K562 (cell line): ENCODE measurements at regions not wholly inside any gene's neighbourhood (a gene's known extent, or its start where the extent isn't known, plus 50 kb on each side); places are given as distances from the start of the nearest gene placed in this dataset.

Source experiments
- ATAC-seq: fragments of 200-7000 bp; cut with Tn5 transposase; 3 replicates; pipeline ENCODE4 v1.9.1; 2020; ENCODE audit warnings: moderate library complexity
- BruUV-seq: library from RNA; stranded (reverse); fragments of 400-500 nt; replicated peaks from 2 replicates; lab custom pipeline; 2021; lab: Mats Ljungman, UMichigan
- CTCF ChIA-PET: fragments of 300-600 bp; formaldehyde crosslinking; extraction: SDS; loops from one replicate; lab custom pipeline; 2021; ENCODE audit warnings: low intra/inter-chr PET ratio; lab: Yijun Ruan, JAX
- POLR2A ChIA-PET: fragments of 300-600, 350-650 bp; sonication (Branson Sonifier 250); formaldehyde crosslinking; extraction: SDS; loops from one replicate; lab custom pipeline; 2021; ENCODE audit warnings: antibody characterized with exemption, inconsistent platforms; lab: Yijun Ruan, JAX
- DNase-seq, 4 experiments: peaks; one replicate each; pipeline versions ENCODE4 v3.0.0 to v3.0.0-alpha.2; 2011 to 2018; ENCODE audit warnings: low spot score in 3 of 4, mixed read lengths in 3 of 4; ENCODE audit errors: extremely low read depth in 1 of 4
- FAIRE-seq: peaks from 2 replicates; lab custom pipeline; 2011; peaks lifted over from hg19 to GRCh38; lab: Jason Lieb, UNC
- H2AFZ ChIP-seq: 2 replicates; pipeline ENCODE4 v1.6.0; 2011; ENCODE audit warnings: low read depth, low read length, control low read depth, inconsistent platforms
- H3K27ac ChIP-seq: fragments of 200-600 bp; 3 replicates; pipeline ENCODE4 v1.8.0; 2011; ENCODE audit warnings: low read depth, mild to moderate bottlenecking, control low read depth, inconsistent platforms, low read length, moderate library complexity, mixed read lengths; ENCODE audit errors: extremely low read depth
- H3K27me3 ChIP-seq, 2 experiments: fragments of 300-600 bp in 1 of 2; 2 replicates in 1 of 2; 3 replicates in 1 of 2; pipeline versions ENCODE4 v1.6.0 to v1.8.0; 2011; ENCODE audit warnings: inconsistent platforms in 2 of 2, low read length in 2 of 2, mild to moderate bottlenecking in 1 of 2, mixed read lengths in 1 of 2, moderate library complexity in 1 of 2; ENCODE audit not compliant: control insufficient read depth in 2 of 2, insufficient read depth in 2 of 2
- H3K36me3 ChIP-seq: fragments of 300-600 bp; 3 replicates; pipeline ENCODE4 v1.8.0; 2011; ENCODE audit warnings: mild to moderate bottlenecking, low read length, inconsistent platforms; ENCODE audit not compliant: control insufficient read depth, insufficient read depth
- H3K4me1 ChIP-seq, 2 experiments: fragments of 200-600 bp in 1 of 2; replicated peaks in 1 of 2; 2 replicates in 1 of 2; 3 replicates in 1 of 2; pipeline versions ENCODE4 v1.5.1 to v1.8.0; 2011; ENCODE audit warnings: inconsistent platforms in 2 of 2, low read length in 2 of 2, mild to moderate bottlenecking in 1 of 2, mixed read lengths in 1 of 2, moderate library complexity in 1 of 2; ENCODE audit not compliant: control insufficient read depth in 2 of 2, insufficient read depth in 2 of 2
- H3K4me2 ChIP-seq: 2 replicates; pipeline ENCODE4 v1.6.1; 2011; ENCODE audit warnings: low read length, control low read depth, inconsistent platforms, mixed read lengths; ENCODE audit not compliant: insufficient read depth
- H3K4me3 ChIP-seq: fragments of 200-600 bp; sonication (generic), shearing (Covaris generic); 2 replicates; pipeline ENCODE4 v1.5.1; 2016; ENCODE audit warnings: control low read depth, inconsistent platforms
- H3K79me2 ChIP-seq: fragments of 200-600 bp; 3 replicates; pipeline ENCODE4 v1.8.0; 2011; ENCODE audit warnings: low read length, inconsistent platforms; ENCODE audit not compliant: control insufficient read depth, insufficient read depth
- H3K9ac ChIP-seq, 2 experiments: 2 replicates each; pipeline versions ENCODE4 v1.6.0 to v1.6.1; 2011; ENCODE audit warnings: low read depth in 2 of 2, low read length in 2 of 2, control low read depth in 1 of 2, inconsistent platforms in 1 of 2, mild to moderate bottlenecking in 1 of 2, mixed read lengths in 1 of 2; ENCODE audit not compliant: insufficient read depth in 1 of 2
- H3K9me1 ChIP-seq: one replicate; pipeline ENCODE4 v1.6.0; 2011; ENCODE audit warnings: inconsistent platforms, mild to moderate bottlenecking, low read length, moderate library complexity; ENCODE audit not compliant: control insufficient read depth, insufficient read depth
- H3K9me3 ChIP-seq: replicated peaks from 2 replicates; pipeline ENCODE4 v1.5.1; 2011; ENCODE audit warnings: low read depth, low read length, inconsistent platforms; ENCODE audit not compliant: control insufficient read depth, insufficient read depth
- H4K20me1 ChIP-seq: replicated peaks from 2 replicates; pipeline ENCODE4 v1.6.1; 2011; ENCODE audit warnings: low read length, inconsistent platforms, mixed read lengths; ENCODE audit not compliant: control insufficient read depth, insufficient read depth
- GABPB2 ChIP-seq: fragments of 250-450 bp; sonication (Bioruptor Pico); conservative IDR thresholded peaks from 2 replicates; pipeline ENCODE4 v1.5.1; 2021; ENCODE audit warnings: mild to moderate bottlenecking
- MBD2 ChIP-seq: sonication (generic); IDR thresholded peaks from 2 replicates; pipeline ENCODE4 v1.6.1; 2016; ENCODE audit warnings: low read depth, borderline replicate concordance
- NFIX ChIP-seq: fragments of 250-450 bp; sonication (Bioruptor Pico); IDR thresholded peaks from 2 replicates; pipeline ENCODE4 v1.4.0; 2020; ENCODE audit warnings: low read depth, mild to moderate bottlenecking, moderate library complexity
- TBP ChIP-seq: optimal IDR thresholded peaks from 2 replicates; pipeline ENCODE3; 2011; ENCODE audit warnings: low read depth, low read length, improper control_type of control experiment
- WGBS: fragments of 100-300 bp; shearing (Covaris generic); methylation state at CpG from one replicate; pipeline ENCODE4 v1.1.6; 2016; ENCODE audit warnings: low coverage, mixed read lengths; ENCODE audit not compliant: insufficient coverage; ENCODE audit errors: missing lambda C conversion rate; 5-methylcytosine and 5-hydroxymethylcytosine counted together
- in situ Hi-C: fragments of 300-500 bp; cut with MboI; formaldehyde crosslinking; loops from 4 replicates; pipeline ENCODE4 v1.15.0; 2018; ENCODE audit warnings: inconsistent platforms, mixed read lengths
- intact Hi-C: fragments of 100-400 bp; cut with micrococcal nuclease; formaldehyde crosslinking; loops from 2 replicates; pipeline ENCODE4 v1.14.2; 2022
- TF ChIP-seq, protein P1 (sequence below): sonication (generic); formaldehyde crosslinking; IDR thresholded peaks from 2 replicates; pipeline ENCODE4 v1.8.1; 2023; ENCODE audit warnings: mild to moderate bottlenecking, missing genetic modification reagents
- TF ChIP-seq, protein P2 (sequence below): fragments of 200-800 bp; sonication (Bioruptor generic); IDR thresholded peaks from 2 replicates; pipeline ENCODE4 v1.6.1; 2016; ENCODE audit warnings: missing genetic modification characterization, missing compliant biosample characterization

DNA sequence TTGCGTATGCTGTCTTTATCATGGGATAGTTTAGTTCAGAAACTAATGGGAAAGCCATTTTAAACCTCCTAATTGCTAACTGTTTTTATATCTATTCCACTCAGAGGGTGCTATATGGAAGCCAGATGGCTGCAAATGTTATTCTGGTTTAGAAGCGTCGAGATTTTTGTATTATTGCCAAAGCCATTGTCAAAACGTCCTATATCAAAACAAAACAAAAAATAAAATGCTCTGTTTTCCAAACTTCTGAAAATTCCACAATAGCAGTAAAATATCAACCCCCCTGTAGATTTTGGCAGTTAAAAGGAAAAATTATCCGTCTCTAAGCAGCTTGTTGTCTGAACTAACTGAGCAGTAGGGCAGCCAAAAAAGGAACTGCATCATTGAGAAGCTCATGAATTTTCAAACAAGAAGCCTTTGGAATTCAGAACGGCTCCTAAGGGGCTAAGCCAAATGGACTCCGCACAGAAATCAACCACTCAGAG is 195.4 kb upstream of the CWC22 start (continued):
- TF ChIP-seq, protein P1, sequence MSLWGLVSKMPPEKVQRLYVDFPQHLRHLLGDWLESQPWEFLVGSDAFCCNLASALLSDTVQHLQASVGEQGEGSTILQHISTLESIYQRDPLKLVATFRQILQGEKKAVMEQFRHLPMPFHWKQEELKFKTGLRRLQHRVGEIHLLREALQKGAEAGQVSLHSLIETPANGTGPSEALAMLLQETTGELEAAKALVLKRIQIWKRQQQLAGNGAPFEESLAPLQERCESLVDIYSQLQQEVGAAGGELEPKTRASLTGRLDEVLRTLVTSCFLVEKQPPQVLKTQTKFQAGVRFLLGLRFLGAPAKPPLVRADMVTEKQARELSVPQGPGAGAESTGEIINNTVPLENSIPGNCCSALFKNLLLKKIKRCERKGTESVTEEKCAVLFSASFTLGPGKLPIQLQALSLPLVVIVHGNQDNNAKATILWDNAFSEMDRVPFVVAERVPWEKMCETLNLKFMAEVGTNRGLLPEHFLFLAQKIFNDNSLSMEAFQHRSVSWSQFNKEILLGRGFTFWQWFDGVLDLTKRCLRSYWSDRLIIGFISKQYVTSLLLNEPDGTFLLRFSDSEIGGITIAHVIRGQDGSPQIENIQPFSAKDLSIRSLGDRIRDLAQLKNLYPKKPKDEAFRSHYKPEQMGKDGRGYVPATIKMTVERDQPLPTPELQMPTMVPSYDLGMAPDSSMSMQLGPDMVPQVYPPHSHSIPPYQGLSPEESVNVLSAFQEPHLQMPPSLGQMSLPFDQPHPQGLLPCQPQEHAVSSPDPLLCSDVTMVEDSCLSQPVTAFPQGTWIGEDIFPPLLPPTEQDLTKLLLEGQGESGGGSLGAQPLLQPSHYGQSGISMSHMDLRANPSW: no peak
- no peak for TF ChIP-seq GABPB2 (CRISPR knock-in tag)
- TF ChIP-seq, all 486 proteins: peak for 0

DNA sequence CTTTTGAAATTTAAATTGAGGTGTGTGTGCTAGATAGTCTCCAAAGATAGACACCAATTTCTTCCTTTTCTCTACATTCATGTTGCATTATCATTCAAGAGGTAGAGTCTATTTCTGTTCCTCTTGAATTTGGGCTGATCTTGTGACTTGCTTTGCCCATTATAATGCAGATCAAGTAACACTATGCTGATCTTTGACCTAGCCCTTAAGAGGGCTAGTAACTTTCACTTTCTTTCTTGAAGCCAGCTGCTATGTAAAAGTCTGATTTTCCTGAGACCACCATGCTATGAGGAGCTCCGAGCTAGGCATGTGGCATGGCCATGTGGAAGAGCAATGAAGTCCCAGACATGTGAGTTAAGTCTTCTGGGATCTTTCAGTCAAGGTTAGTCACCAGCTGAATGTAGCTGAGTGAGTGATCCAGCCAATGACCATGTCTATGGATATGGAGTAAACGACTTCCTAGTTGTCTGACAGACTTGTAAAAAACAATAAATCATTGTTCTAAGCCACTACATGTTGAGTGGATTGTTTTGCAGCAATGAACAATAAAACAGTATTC is 189.4 kb upstream of the CWC22 start:
- CTCF ChIA-PET: no interaction called here
- Histone ChIP-seq H3K9me1 (no peaks in the 10 kb centered on the region), H2AFZ (no peak overlapping the region), H3K9me3 (no peaks in the 10 kb centered on the region), H3K27me3 (no peaks in the 10 kb centered on the region), H3K4me3 (no peak overlapping the region), H3K4me2 (no peak overlapping the region)
- no TSS peak for BruUV-seq
- in situ Hi-C loops (no loop called here), intact Hi-C loops (no loop called here)
- POLR2A ChIA-PET: no interaction called here
- no peak for TF ChIP-seq TBP
- no peak for TF ChIP-seq MBD2
- TF ChIP-seq, protein P2, sequence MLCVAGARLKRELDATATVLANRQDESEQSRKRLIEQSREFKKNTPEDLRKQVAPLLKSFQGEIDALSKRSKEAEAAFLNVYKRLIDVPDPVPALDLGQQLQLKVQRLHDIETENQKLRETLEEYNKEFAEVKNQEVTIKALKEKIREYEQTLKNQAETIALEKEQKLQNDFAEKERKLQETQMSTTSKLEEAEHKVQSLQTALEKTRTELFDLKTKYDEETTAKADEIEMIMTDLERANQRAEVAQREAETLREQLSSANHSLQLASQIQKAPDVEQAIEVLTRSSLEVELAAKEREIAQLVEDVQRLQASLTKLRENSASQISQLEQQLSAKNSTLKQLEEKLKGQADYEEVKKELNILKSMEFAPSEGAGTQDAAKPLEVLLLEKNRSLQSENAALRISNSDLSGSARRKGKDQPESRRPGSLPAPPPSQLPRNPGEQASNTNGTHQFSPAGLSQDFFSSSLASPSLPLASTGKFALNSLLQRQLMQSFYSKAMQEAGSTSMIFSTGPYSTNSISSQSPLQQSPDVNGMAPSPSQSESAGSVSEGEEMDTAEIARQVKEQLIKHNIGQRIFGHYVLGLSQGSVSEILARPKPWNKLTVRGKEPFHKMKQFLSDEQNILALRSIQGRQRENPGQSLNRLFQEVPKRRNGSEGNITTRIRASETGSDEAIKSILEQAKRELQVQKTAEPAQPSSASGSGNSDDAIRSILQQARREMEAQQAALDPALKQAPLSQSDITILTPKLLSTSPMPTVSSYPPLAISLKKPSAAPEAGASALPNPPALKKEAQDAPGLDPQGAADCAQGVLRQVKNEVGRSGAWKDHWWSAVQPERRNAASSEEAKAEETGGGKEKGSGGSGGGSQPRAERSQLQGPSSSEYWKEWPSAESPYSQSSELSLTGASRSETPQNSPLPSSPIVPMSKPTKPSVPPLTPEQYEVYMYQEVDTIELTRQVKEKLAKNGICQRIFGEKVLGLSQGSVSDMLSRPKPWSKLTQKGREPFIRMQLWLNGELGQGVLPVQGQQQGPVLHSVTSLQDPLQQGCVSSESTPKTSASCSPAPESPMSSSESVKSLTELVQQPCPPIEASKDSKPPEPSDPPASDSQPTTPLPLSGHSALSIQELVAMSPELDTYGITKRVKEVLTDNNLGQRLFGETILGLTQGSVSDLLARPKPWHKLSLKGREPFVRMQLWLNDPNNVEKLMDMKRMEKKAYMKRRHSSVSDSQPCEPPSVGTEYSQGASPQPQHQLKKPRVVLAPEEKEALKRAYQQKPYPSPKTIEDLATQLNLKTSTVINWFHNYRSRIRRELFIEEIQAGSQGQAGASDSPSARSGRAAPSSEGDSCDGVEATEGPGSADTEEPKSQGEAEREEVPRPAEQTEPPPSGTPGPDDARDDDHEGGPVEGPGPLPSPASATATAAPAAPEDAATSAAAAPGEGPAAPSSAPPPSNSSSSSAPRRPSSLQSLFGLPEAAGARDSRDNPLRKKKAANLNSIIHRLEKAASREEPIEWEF (CRISPR knock-in tag): no peak
- TF ChIP-seq NFIX (CRISPR knock-in tag): no peak
- TF ChIP-seq, all 486 proteins: peak for 0
- H3K79me2 ChIP-seq: no peaks in the 10 kb centered on the region
- no peaks in the 10 kb centered on the region for H4K20me1 ChIP-seq
- H3K9ac ChIP-seq: no peak overlapping the region
- no peak for DNase-seq
- H3K36me3 ChIP-seq: no peaks in the 10 kb centered on the region
- FAIRE-seq: no peak
- no peak overlapping the region for H3K27ac ChIP-seq
- H3K4me1 ChIP-seq: no peaks in the 10 kb centered on the region
- 0% methylated on average over 2 of the region's 2 CpGs for WGBS
- ATAC-seq: no peak
